Karpas-422 (cell line): ENCODE measurements at regions not wholly inside any gene's neighbourhood (a gene's known extent, or its start where the extent isn't known, plus 50 kb on each side); places are given as distances from the start of the nearest gene placed in this dataset.

Experiments used
- DNase-seq: peaks from one replicate; pipeline ENCODE4 v3.0.0-alpha.2; 2015
- H2AFZ ChIP-seq: fragments of 200-600 bp; sonication (generic); 2 replicates; pipeline ENCODE4 v1.6.1; 2014; ENCODE audit warnings: antibody characterized with exemption, low read length, mixed read lengths
- H3K27ac ChIP-seq: fragments of 200-600 bp; sonication (generic); 2 replicates; pipeline ENCODE4 v1.5.1; 2014; ENCODE audit warnings: mild to moderate bottlenecking, low read length, moderate library complexity
- H3K27me3 ChIP-seq: fragments of 200-600 bp; sonication (generic); 2 replicates; pipeline ENCODE4 v1.6.1; 2014; ENCODE audit warnings: low read length, mixed read lengths
- H3K36me3 ChIP-seq: fragments of 200-600 bp; sonication (generic); 2 replicates; pipeline ENCODE4 v1.6.1; 2014; ENCODE audit warnings: low read length, mixed read lengths; ENCODE audit not compliant: insufficient read depth
- H3K4me1 ChIP-seq: fragments of 200-600 bp; sonication (generic); 2 replicates; pipeline ENCODE4 v1.6.1; 2014; ENCODE audit warnings: mild to moderate bottlenecking, low read length, mixed read lengths
- H3K4me2 ChIP-seq: fragments of 200-600 bp; sonication (generic); 2 replicates; pipeline ENCODE4 v1.6.1; 2014; ENCODE audit warnings: low read length, low read depth, mild to moderate bottlenecking; ENCODE audit not compliant: poor library complexity, severe bottlenecking
- H3K4me3 ChIP-seq: fragments of 200-600 bp; sonication (generic); 2 replicates; pipeline ENCODE4 v1.5.1; 2014; ENCODE audit warnings: mild to moderate bottlenecking, antibody characterized with exemption, low read length, mixed read lengths
- H3K79me2 ChIP-seq: fragments of 200-600 bp; sonication (generic); 2 replicates; pipeline ENCODE4 v1.6.1; 2014; ENCODE audit warnings: mild to moderate bottlenecking, low read length, mixed read lengths
- H3K9ac ChIP-seq: fragments of 200-600 bp; sonication (generic); 2 replicates; pipeline ENCODE4 v1.6.0; 2014; ENCODE audit warnings: low read length
- H3K9me2 ChIP-seq: fragments of 200-600 bp; sonication (generic), shearing (Covaris generic); replicated peaks from 2 replicates; pipeline ENCODE4 v1.6.0; 2014; ENCODE audit warnings: mild to moderate bottlenecking, low read length, moderate library complexity; ENCODE audit not compliant: insufficient read depth
- H3K9me3 ChIP-seq: fragments of 300-700, 200-600 bp; sonication (generic); 2 replicates; pipeline ENCODE4 v1.6.1; 2014; ENCODE audit warnings: low read length, mixed read lengths
- H4K20me1 ChIP-seq: fragments of 200-600 bp; sonication (generic); 2 replicates; pipeline ENCODE4 v1.6.1; 2014; ENCODE audit warnings: mild to moderate bottlenecking, antibody characterized with exemption, low read length, low read depth; ENCODE audit not compliant: insufficient read depth

DNA sequence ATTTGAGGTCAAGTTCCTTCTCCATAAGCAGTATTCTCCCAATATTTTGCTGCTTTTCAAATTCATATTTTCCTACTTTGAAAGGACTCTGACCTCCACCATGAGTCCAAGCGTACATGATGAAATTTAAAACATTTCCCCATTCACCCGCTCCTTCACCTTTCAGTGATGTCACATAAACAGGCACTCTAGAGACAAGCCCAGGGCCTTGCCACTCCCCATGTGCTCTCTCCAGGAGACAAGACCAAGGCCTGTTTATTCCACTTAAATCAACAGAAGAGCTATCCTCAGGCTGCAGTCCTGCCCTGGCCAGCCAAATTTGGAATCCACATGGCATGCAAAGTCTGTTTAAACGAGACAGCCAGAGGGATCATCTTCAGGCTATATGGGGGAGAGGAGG lies 161.5 kb downstream of the ARRDC4 start:
- H3K9me2 ChIP-seq = no peaks in the 10 kb centered on the region
- H3K27ac ChIP-seq = no peak overlapping the region
- H3K27me3 ChIP-seq = no peaks in the 10 kb centered on the region
- no peak for DNase-seq
- H4K20me1 ChIP-seq = no peaks in the 10 kb centered on the region
- no peak overlapping the region for H2AFZ ChIP-seq
- no peaks in the 10 kb centered on the region for H3K36me3 ChIP-seq
- no peak overlapping the region for H3K9ac ChIP-seq
- H3K9me3 ChIP-seq = 0 out of 2 replicates have a peak, but pooled peaks cover 13% of the 10 kb centered on the region
- no peak overlapping the region for H3K4me3 ChIP-seq
- no peaks in the 10 kb centered on the region for H3K79me2 ChIP-seq
- H3K4me2 ChIP-seq = no peak overlapping the region
- H3K4me1 ChIP-seq = no peaks in the 10 kb centered on the region

DNA sequence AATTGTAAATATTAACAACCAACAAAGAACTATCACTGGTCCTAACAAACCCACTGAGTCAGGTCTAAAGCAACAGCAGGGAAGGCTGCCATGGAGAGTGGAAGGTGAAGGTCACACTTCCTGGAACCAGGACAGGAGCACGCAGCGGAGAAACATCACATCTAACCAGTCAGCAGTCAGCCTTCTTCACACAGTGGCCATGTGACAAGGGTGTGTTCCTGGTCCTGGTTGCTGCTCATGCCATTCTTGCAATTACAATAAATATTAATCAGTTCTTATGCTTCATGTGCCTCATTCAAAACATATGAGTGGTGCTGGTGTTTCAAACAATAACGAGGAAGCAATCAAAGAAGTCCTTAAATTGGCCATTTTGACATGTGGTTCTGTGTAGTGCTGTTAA lies 162.8 kb downstream of the ARRDC4 start:
- Histone ChIP-seq H3K9me3 (0 out of 2 replicates have a peak, but pooled peaks cover 13% of the 10 kb centered on the region), H3K79me2 (no peaks in the 10 kb centered on the region), H2AFZ (no peak overlapping the region), H3K4me2 (no peak overlapping the region), H3K9ac (no peak overlapping the region), H4K20me1 (no peaks in the 10 kb centered on the region), H3K36me3 (no peaks in the 10 kb centered on the region), H3K4me1 (no peaks in the 10 kb centered on the region), H3K27ac (no peak overlapping the region), H3K27me3 (no peaks in the 10 kb centered on the region), H3K4me3 (no peak overlapping the region), H3K9me2 (no peaks in the 10 kb centered on the region)
- no peak for DNase-seq

DNA sequence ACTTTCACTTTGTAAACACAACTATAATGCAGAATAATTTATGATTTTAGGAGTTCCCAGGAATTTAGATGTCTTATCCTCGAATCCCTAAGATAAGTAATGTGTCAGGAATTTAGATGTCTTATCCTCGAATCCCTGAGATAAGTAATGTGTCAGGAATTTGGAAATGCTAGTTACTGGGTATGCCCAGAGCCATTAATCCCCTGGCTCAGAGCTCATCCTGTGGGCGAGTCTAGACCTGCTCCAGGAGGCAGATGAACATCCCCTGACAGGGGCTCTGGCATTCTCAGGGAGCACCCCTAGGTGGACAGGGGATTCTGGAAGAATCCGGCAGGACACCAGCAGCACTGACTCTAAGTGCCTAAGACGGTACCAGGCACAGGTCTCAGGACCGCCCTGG lies 163.3 kb downstream of the ARRDC4 start:
- DNase-seq = no peak
- Histone ChIP-seq H3K9me2 (no peaks in the 10 kb centered on the region), H3K27me3 (no peaks in the 10 kb centered on the region), H3K9me3 (0 out of 2 replicates have a peak, but pooled peaks cover 13% of the 10 kb centered on the region), H3K79me2 (no peaks in the 10 kb centered on the region), H3K27ac (no peak overlapping the region), H4K20me1 (no peaks in the 10 kb centered on the region), H3K4me3 (no peak overlapping the region), H3K4me1 (no peaks in the 10 kb centered on the region), H3K36me3 (no peaks in the 10 kb centered on the region), H3K9ac (no peak overlapping the region), H3K4me2 (no peak overlapping the region), H2AFZ (no peak overlapping the region)

DNA sequence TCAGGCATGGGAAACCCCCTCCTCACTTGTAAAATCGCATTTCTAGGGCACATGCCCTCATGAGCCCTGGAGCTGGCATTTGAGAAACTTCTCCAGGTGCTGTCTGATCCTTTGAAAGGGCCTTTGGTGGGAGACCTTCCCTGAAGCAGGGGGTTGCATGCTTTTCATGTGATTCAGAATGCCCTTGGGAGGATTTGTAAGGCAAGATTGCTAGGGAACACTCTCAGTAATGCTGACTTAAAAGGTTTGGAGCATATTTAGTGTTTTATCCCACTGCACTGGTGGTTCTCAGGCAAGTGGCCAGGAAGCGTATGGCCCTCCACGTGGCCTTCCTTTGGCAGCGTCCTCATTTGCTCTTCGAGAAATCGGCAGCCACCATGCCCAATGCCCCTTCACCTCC lies 164.1 kb downstream of the ARRDC4 start:
- no peaks in the 10 kb centered on the region for H4K20me1 ChIP-seq
- H3K36me3 ChIP-seq = no peaks in the 10 kb centered on the region
- H3K9ac ChIP-seq = no peak overlapping the region
- H3K79me2 ChIP-seq = no peaks in the 10 kb centered on the region
- no peak for DNase-seq
- H3K4me2 ChIP-seq = no peak overlapping the region
- H3K4me1 ChIP-seq = no peaks in the 10 kb centered on the region
- H2AFZ ChIP-seq = no peak overlapping the region
- no peak overlapping the region for H3K27ac ChIP-seq
- H3K9me3 ChIP-seq = 0 out of 2 replicates have a peak, but pooled peaks cover 13% of the 10 kb centered on the region
- H3K9me2 ChIP-seq = no peaks in the 10 kb centered on the region
- no peak overlapping the region for H3K4me3 ChIP-seq
- H3K27me3 ChIP-seq = no peaks in the 10 kb centered on the region

DNA sequence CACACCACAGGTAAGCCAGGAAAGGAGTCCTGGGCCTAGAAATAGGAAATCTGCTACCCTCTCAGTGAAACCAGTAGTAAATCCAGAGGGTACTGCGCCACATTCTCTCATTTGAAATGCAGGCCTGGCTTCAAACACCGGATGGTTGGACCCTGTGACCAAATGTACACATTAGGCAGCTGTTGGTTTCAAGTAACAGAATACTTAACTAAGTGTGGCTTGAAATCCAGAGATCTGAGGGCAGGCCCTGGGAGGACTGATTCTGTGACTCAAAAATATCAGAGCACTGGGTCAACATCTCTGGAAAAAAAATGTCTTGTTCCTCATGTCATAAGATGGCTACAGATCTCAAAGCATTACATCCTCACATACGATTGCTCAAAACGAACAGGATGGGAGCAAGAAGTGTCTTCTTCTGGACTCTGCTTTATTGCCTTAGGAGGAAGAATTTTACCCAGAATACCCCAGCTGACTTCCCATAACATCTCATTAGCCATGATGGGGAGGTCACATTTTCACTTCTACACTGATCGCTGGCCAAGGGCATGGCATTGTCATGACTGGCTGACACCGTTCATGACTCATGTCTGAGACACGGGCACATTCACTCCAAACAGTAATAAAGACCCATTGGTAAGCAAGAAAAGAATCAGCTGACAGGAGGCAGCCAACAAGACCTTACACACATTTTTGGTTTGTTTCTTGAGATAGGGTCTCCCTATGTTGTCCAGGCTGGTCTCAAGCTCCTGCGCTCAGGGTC lies 166.0 kb downstream of the ARRDC4 start:
- no peak for DNase-seq
- H3K36me3 ChIP-seq = no peaks in the 10 kb centered on the region
- no peaks in the 10 kb centered on the region for H3K79me2 ChIP-seq
- no peaks in the 10 kb centered on the region for H3K4me1 ChIP-seq
- no peaks in the 10 kb centered on the region for H4K20me1 ChIP-seq
- H3K27ac ChIP-seq = no peak overlapping the region
- no peak overlapping the region for H3K4me3 ChIP-seq
- no peak overlapping the region for H3K4me2 ChIP-seq
- H3K27me3 ChIP-seq = no peaks in the 10 kb centered on the region
- H3K9me3 ChIP-seq = 0 out of 2 replicates have a peak, but pooled peaks cover 8% of the 10 kb centered on the region
- H3K9me2 ChIP-seq = no peaks in the 10 kb centered on the region
- H2AFZ ChIP-seq = no peak overlapping the region
- no peak overlapping the region for H3K9ac ChIP-seq

DNA sequence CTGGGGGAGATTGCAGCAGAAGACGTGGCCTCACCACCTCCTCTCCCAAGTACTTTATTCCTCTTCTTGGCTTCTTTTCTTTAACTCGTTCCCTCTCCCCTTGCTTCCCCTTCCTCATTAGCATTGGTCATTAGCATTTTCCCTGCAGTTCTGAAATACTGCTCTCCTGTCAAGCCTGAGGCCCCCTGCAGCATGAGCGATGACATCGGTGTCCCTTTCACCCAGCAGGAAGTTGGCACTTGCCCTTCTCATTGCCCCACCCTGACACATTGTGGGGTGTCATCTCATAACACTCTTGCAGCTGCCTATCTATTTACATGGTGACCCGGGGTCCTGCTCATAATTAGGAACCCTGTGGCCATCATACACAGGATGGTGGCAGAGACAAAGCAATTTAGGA lies 167.1 kb downstream of the ARRDC4 start:
- H4K20me1 ChIP-seq = no peaks in the 10 kb centered on the region
- no peak overlapping the region for H3K4me3 ChIP-seq
- no peaks in the 10 kb centered on the region for H3K36me3 ChIP-seq
- H3K4me2 ChIP-seq = no peak overlapping the region
- no peak overlapping the region for H3K9ac ChIP-seq
- H3K9me3 ChIP-seq = peaks cover 13% of the 10 kb centered on the region; the same call in 1 of the 2 replicates
- no peak overlapping the region for H2AFZ ChIP-seq
- DNase-seq = no peak
- no peaks in the 10 kb centered on the region for H3K4me1 ChIP-seq
- H3K27me3 ChIP-seq = no peaks in the 10 kb centered on the region
- no peak overlapping the region for H3K27ac ChIP-seq
- H3K79me2 ChIP-seq = no peaks in the 10 kb centered on the region
- H3K9me2 ChIP-seq = no peaks in the 10 kb centered on the region

DNA sequence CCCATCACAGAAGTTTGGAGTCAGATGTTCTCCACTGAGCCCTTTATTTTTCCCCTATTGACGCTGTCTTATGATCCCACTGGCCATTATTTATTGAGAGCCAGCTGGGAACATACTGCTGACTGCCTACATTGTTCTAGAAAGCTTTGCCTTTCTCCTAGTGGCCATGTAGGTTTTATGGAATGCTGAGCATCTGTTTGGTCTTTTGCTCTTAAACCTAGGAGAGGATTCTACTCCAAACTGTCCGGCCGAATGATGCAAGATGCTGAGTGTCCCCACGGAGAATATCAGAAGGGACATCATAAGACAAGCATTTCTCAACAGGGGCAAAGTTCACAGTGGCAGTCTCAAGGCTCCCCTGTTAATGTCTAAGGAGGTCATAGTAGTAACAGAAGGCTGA lies 171.4 kb downstream of the ARRDC4 start:
- no peaks in the 10 kb centered on the region for H4K20me1 ChIP-seq
- no peaks in the 10 kb centered on the region for H3K79me2 ChIP-seq
- peaks cover 8% of the 10 kb centered on the region for H3K9me3 ChIP-seq
- DNase-seq = no peak
- no peak overlapping the region for H3K27ac ChIP-seq
- no peak overlapping the region for H3K4me3 ChIP-seq
- H3K27me3 ChIP-seq = no peaks in the 10 kb centered on the region
- no peaks in the 10 kb centered on the region for H3K4me1 ChIP-seq
- H2AFZ ChIP-seq = no peak overlapping the region
- no peaks in the 10 kb centered on the region for H3K9me2 ChIP-seq
- no peak overlapping the region for H3K4me2 ChIP-seq
- no peaks in the 10 kb centered on the region for H3K36me3 ChIP-seq
- H3K9ac ChIP-seq = no peak overlapping the region

DNA sequence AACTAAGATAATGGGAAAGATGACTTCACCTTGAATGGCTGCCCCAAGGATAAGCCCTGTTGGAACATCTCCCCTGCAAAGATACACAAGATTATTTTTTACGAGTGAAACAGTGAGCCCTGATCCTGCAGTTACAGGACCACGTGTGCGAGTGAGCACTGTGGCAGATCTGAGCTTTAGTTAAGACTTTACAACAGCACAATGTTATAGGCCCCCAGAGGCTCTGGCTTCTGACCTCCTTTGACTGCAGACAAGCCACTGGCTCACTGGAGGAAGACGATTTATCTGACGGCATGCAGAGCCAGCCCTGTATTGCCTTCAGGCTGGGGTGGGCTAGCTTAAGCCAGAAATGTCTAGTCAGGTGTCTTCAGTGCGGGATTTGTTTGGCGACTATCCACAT lies 174.4 kb downstream of the ARRDC4 start:
- no peaks in the 10 kb centered on the region for H4K20me1 ChIP-seq
- no peak overlapping the region for H3K27ac ChIP-seq
- H3K9me2 ChIP-seq = no peaks in the 10 kb centered on the region
- no peaks in the 10 kb centered on the region for H3K79me2 ChIP-seq
- DNase-seq = no peak
- no peak overlapping the region for H3K9ac ChIP-seq
- no peak overlapping the region for H3K4me2 ChIP-seq
- H3K4me1 ChIP-seq = no peaks in the 10 kb centered on the region
- no peaks in the 10 kb centered on the region for H3K36me3 ChIP-seq
- peaks cover 8% of the 10 kb centered on the region for H3K9me3 ChIP-seq
- no peaks in the 10 kb centered on the region for H3K27me3 ChIP-seq
- no peak overlapping the region for H3K4me3 ChIP-seq
- H2AFZ ChIP-seq = no peak overlapping the region
